HG02642 (cell line): ENCODE measurements at regions not wholly inside any gene's neighbourhood (a gene's known extent, or its start where the extent isn't known, plus 50 kb on each side); places are given as distances from the start of the nearest gene placed in this dataset.

Source experiments
- ATAC-seq: cut with Tn5 transposase; IDR thresholded peaks from one replicate; pipeline ENCODE4 v1.9.1; 2021; ENCODE audit warnings: mild to moderate bottlenecking; ENCODE audit not compliant: unreplicated experiment, poor library complexity

DNA sequence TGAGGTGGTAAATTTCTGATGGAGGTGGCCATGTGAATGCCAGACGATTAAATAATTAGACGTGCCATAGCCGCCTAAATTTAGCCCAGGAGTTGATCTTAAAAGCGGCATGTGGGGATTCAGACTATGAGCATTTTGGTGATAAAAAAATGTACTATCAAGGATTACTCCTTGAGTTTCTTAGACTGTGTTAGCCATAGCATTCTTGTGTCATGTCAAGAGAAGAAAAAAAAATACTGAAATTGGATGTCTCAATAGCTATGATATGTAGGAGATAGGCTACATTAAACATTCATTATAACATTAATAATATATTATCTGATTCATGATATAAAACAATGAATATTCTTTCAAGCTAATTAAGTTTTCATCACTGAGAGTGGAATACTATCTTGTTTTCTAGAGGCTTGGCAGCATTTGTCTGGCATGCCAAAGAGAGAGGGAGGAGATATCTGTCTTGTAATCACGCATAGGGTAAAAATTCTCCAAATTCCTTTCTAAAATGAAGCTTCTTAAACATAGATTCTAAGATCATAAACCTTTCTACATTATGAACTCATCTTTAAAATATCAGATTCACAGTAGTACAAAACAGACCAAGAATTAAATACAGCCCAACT, 727.0 kb downstream of the C12orf50 start:
- ATAC-seq: no peak

DNA sequence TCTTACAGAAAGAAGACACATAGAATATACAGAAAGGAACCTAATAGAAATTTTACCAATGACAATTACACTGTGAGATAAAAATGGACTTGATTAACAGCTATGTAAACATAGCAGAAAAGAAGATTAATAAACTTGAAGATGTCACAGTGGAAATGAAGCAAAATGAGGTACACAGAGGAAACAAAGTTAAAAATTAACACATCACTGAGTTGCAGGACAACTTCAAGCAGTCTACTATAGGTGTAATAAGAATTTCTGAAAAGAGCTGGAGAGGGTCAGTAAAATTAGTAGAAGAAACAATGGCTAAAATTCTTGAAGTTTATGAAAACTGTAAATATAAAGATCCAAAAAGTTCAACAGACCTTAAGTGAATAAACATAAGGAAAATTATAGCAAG, 738.7 kb downstream of the C12orf50 start:
- ATAC-seq: no peak

DNA sequence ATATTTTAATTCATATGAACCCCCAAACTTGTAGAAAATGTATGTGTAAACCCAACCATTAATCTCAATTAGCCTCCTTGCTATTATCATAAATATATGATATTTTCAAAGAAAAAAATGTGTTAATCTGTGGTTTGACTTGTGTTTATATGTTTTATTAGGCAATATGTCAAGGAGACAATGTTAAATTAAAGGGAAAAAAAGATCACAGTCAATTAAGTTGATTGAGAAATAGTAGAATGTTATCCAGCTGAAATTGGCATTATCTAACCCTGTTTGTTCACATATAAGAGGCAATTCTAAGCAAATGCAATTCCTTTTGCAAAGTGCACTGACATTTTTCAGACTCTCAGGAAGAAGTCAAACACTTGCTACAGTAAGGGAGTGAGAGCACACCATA, 745.3 kb downstream of the C12orf50 start:
- ATAC-seq: no peak

DNA sequence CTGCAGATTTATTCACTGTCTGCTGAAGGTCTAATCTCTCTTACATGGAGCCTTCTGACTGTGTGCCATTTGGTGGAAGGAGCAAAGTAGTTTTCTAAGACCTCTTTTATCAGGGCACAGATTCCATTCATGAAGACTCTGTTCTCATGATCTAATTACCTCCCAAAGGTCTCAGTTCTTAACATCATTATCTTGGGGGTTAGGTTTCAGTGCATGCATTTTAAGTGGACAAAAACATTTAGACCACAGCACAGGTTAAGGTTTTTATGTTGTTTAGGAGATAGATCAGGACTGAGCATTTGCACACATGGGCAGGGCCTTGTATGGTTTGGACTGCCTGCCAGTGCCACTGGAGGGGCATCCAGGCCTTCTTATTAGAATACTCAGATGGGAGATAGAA, 746.1 kb downstream of the C12orf50 start:
- ATAC-seq: no peak

DNA sequence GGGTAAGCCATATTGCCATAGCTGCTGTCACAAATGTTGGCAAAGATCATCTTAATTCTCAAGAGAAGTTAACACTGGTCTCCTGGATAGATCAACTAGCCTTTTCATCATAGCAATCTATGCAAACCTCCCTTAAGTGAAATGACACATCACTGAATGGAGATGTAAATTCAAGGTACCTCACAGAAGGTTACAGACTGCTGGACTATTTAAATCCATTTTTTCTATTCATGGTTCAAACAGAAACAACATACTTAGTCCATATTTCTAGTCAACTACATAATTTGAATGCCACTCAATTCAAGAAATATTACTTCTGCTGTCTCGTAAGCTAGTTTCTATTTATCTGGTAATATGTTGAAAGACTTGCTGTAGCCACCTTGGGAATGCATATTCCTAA, 748.3 kb downstream of the C12orf50 start:
- ATAC-seq: peak; percentile 66

DNA sequence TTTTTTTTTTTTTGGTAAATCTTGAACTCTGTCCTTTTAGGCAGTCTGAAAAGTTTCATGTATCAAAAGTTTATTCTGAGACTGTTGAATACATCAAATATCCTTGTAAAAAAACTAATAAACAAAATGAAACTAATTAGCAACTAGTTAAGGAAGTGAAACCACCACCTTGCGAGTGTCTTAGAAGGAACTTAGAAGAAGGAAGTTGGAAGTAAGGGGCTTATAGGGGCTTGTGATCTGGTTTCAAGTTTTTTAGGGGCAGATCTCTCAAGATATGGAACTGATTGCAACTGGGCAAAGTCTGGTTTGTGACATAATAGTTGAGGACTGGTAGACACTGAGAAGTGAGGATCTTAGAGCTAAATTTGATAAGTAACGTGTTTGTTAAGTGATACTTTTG, 748.8 kb downstream of the C12orf50 start:
- ATAC-seq: peak; percentile 79

DNA sequence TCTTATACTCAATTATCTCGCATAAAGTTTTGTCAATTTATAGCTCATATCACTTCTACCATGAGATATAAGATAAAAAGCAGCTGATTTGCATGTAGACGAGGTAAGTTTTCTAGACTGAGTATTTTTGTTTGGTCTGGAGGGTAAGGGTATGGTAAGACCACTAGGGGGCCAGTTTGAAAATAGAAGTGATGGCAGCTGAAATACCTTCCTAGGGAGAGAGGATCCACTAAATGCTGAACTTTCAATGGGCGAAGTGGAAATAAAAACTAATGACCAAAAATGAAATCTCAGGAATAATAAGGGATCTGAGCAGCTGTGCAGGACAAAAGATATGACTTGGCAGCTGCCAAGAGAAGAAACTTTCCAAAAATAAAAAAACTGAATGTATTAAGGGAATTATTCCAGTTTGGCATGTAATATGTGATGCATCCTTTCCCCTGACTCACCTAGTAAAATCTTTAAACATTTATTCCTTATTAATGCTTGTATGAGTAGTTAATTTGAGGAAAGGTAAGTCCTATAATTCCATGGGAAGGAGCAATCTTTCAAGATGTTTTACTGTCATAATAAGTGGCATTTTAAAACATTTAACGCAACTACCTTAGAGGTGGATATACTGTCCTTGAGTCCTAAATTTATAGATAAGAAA, 754.5 kb downstream of the C12orf50 start:
- ATAC-seq: peak; percentile 73

DNA sequence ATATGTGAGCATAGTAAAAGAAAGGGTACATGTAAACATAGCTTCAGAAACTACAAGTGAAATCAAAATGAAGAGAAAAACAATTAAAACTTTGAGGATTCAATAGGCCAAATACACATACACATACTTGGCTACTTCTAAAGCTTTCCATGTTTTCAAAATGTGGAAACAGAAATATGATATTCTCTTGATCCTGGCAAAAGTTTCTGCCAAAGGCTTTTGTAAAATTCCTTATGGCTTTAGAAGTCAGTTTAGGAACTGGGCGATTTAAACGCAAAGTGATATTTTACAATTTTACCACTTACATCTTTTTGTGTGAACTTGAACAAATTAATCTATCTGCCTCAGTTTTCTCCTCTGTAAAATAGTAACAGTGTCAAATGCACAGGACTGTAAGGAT, 756.4 kb downstream of the C12orf50 start:
- no peak for ATAC-seq

DNA sequence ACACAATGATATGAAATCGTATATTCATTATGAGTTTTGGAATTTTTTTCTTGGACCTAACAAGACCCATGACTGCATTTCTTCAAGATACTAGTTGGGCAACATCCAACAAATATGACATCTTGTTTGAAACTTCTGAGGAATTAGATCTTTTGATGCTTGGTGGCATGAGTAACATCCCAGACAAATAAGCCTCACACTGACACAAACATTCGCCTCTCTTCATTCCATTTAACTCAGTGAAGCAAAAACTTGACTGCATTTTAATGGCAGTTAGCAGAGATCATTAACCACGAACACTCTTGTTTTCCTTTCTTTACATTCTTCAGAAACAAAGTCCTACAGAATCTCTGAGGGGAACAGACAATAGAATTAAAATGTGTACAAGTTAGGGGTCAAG, 758.3 kb downstream of the C12orf50 start:
- ATAC-seq: no peak

DNA sequence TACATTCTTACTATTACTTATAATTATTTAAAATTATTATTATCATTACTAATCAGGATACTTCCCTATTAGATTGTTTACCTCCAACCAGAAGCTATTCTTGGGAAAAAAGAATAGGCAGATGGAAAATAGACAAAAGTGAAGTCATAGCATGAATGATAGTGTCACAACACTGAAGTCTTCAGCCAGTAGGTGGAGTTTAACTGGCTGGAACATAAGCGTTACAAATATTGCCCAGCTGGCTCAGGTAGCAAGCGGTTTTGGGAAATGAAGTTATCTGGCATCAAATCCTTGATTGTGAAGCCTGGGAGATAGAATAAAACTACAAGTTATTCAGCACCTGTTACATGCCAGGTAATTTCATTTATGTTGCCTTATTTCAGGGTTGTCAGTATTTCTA, 762.9 kb downstream of the C12orf50 start:
- no peak for ATAC-seq

DNA sequence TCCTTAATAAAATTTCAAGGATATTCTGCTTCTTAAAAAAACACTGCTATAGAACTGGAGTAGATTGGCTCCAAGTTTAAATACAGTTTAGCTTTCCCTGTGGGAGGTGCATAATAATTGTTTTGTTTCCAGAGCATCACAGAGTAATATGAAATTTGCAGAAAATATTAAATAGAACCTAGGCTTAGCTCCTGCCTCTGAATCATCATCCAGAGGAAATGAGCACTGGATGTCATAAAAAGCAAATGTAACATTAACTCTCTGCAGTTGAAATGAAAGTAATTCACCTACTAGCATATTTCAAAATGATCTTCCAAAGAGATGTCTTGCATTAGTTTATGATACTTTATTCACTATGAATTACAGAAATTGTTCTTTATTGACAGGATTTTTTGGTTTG, 769.8 kb downstream of the C12orf50 start:
- no peak for ATAC-seq

DNA sequence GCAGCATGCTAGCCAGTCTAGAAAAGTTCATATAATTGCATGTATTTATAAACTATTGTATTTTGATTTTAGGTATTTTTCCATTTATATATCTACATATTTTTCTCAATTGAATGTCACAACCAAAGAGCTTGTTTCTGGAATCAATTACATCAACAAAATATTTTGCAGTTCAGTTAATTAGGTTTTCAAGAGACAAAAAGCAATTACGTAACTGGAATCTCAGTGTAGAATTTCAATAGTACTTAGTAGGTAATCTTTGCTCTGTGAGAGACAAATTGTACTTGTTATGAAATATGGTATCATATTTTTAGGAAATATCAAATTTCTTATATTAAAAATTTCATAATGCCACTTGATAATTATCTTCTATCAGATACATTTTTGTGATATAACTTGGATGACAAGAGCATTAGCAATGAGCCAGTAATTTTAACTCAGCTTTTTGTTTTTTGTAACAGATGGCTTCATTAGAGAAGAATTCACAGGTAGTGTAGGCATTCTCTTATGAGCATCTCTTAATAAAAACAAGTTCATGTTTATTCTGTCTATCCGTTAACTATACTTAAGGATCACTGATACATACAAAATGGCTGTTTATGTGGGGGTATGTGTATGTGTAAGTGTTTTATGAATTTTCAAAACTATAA, 774.7 kb downstream of the C12orf50 start:
- no peak for ATAC-seq

DNA sequence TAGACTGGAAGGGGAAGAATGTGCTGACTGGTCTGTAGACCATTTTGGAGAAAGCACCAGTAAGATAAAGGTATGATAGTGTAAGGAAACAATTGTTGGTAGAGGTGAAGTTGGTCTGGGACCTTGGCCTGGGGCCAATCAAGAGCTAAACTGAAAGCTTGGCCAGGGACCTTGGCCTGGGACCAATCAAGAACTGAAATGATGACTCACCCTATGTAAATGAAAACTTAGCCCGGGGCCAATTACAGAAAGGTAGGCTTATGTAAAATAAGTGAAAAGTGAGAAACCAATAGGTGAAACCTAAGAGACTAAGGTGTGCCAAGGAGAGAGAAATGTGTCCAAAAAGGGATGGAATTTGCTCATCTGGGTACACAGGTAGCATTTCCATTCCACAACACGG, 776.0 kb downstream of the C12orf50 start:
- no peak for ATAC-seq

DNA sequence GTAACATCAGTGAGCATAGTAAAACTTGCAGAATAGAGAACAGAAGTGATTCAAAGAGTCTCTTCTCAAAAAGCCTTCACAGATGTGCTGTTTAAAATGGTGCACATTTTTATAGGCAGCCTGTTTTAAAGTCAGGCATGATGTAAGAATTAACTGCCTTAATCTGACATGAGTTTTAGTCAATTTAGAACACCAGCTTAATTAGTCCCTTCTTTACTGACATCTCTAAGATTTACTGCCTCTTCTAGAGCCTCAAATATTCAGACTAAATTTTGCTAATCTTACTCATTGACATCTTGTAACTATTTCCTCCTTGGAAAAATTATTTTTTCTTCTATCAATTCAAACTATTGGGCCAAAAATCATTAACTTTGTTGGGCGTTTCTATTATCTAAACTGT, 782.5 kb downstream of the C12orf50 start:
- ATAC-seq: no peak

DNA sequence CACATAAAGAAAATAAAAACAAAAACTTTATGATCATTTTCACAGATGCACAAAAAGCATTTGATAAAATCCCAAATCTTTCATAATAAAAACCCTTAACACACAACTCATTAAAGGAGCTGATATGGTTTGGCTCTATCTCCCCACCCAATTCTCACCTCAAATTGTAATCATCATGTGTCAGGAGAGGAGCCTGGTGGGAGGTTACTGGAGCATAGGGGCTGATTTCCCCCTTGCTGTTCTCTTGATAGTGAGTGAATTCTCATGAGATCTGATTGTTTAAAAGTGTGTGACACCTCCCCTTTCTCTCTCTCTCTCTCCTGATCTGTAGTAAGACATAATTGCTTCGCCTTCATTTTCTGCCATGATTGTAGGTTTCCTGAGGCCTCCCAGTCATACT, 790.7 kb downstream of the C12orf50 start:
- ATAC-seq: no peak

DNA sequence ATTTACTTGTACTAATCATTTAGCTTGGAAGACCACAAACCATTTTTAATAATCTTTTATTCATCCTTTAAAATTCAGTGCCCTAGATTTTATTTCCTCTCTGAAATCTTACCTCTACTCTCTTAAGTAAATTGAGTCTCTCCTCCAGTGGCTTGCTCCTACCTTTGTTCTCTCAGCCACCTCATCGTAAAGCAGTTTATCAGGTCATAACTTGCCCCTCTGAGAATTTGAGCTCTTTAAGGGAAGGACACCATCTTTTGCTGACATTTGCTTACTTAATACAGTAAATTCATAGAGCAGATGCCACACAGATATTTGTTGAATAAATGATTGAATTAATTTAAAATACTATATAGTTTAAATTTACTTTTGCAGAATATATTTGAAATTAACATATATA, 794.3 kb downstream of the C12orf50 start:
- ATAC-seq: no peak

DNA sequence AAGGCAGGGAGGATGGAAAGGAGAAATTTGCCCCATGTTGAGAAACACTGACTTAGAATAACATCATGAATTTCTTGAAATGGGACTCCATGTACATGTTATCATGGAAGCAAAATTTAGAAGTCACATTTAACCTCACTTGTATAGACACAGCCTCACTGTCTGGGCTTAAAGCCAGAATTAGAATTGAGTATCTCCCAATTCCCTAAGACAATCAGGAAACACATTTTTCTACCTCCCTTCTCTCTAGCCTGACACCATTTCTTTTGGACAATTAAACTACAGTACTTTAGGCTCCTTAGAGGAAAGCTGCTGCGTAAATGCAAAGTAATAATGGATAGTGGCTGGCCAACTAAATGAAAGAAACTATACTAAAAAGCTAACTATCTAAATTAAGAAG, 795.5 kb downstream of the C12orf50 start:
- no peak for ATAC-seq

DNA sequence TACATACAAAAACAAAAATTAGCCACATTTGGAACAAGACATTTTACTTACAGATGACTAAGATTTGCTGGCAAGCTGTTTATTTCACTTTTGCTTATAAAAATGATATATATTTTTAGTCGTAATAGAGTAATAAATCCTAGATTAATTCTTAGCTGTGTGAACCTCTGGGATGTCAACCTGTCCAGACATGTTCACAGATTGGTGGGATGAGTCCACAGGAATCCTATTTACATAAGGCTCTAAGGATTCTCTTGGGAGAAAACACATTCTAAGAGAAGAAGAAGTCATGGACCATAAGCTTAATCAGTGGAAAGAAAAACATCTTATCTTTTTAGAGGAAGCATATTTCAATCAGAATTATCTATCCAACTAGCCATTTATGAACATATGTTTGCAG, 797.4 kb downstream of the C12orf50 start:
- no peak for ATAC-seq

DNA sequence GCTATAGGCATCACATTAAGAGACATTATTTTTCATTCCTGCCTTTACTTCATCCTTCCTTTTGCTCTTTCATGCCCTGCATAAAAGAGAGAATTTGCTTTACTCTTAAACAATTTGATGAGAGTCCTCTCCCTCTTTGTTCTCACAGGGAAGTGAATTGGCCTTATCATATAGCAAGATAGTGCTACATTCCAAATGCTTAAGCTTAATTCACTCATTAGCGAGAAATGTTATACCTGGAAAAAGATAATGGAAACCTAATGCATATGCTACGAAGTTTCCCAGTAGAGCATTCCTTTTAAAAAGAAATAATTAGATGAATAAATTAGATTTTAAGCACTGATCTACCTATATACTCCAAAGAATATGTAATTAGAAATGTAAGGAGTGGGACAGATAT, 798.8 kb downstream of the C12orf50 start:
- ATAC-seq: no peak

DNA sequence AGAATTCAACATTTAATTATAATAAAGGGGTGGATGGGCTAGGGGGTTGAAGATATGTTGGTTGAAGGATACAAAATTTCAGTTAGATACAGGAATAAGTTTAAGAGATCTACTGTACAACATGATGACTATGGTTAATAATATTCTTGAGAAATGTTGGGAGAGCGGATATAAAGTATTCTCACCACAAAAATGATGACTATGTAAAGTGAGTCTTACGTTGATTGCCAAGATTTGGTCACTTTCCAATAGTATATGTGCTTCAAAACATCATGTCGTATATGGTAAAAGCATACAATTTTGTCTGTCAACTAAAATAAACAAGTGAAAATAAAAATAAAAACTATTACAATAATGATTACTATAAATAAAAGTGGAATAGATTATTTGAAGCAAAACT, 802.0 kb downstream of the C12orf50 start:
- no peak for ATAC-seq

DNA sequence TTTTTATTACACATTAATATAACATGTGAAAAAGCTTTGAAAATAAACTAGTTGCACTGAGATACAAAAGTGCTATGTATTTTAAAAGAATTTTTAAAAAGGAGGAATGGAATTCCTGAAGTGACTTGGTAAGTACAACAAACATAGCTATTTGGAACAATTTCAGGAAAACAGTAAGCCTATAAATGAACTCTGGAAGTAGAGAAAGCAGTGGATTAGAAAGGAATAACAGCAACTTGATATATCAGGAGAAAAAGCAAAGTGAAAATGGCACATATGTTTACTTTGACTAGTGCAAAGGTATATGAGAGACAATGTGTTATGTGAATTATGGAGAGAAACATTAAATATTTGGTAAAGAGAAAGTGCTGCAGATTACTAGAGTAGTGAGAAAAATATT, 811.7 kb downstream of the C12orf50 start:
- ATAC-seq: no peak

DNA sequence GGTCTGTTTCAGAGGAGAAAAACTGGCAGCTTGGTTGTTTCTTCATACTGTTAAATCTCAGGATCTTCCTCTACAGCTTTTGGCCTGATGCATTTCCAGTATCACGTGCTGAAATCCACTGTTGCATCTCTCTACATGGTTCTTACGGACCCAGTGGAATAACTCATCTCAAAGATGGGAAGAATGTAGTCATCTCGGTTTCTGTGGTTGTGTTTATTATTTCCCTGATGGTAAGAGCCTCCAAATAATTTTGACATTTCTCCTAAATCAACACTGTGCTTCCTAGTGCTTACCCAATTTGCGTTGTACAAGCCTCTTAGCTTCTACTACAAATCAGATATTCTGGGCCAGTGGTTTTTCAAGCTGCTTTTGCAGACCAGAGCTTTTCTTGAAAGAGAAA, 812.8 kb downstream of the C12orf50 start:
- no peak for ATAC-seq
